CD4-positive, alpha-beta T cell treated with Interleukin-2 at 100 ng/mL for 4 hours (primary cell): ENCODE measurements at regions not wholly inside any gene's neighbourhood (a gene's known extent, or its start where the extent isn't known, plus 50 kb on each side); places are given as distances from the start of the nearest gene placed in this dataset.
A peak's percentile ranks its signal among the peaks of the same experiment; 100 is the strongest.

Experiments used
- DNase-seq: peaks from one replicate; pipeline ENCODE4 v3.0.0-alpha.2; 2020; ENCODE audit warnings: low spot score

GRCh38 chr20:52484438-52484837 lies 292.9 kb upstream of the ZFP64 start:
- no peak for DNase-seq

GRCh38 chr20:52483382-52483781 lies 291.8 kb upstream of the ZFP64 start:
- DNase-seq = no peak

- no peak for DNase-seq
Observed at GRCh38 chr20:52482044-52482443, 290.5 kb upstream of the ZFP64 start.

DNA sequence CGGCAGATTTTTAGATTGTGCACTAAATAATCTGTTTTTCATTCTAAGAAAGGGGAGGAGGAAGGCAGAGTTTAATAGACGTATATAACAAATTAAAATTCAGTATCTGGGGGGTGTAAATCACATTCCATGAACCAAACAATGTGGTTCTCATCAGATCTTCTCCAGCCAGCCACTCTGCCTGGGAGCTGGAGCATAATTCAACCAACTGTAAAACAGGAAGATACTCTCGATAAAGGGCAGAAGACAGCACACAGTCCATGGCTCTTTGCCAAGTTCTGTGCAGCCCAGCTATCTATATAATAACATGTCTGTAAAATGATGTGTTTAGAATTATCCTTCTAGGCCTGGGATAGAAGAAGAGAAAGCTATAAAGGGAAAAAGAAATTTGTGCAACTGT lies 289.9 kb upstream of the ZFP64 start:
- DNase-seq = no peak

DNA sequence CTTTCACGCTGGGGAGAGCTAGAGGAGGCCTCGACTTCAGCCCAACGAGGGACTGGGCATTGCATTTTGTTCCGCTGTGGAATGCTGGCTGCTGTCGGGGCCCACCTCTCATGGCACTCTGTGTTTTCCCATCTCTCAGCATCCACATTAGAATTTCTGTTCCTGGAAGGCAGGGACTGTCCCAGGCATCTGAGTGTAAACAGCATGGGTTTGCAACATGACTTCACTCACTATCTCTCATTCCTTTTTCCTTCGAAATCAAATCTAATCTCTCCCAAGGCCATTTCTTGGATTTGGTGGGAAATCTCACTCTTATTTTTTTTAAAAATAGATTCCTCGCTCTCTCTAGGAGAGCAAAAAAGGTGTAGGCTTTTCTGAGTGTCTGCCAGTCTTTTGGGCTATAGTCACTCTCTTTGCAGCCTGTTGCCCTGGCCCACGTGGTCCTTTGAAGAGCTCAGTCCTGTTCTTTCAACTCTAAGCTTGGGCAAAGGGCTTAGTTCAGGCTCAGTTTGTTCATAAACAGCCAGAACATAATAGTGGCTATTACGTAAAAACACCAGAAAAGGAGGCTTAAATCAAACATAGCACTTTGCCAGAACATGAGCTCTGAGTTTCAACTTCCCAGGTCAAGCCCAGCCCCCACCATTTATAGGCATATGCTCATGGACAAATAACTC lies 284.6 kb upstream of the ZFP64 start:
- DNase-seq = no peak

DNA sequence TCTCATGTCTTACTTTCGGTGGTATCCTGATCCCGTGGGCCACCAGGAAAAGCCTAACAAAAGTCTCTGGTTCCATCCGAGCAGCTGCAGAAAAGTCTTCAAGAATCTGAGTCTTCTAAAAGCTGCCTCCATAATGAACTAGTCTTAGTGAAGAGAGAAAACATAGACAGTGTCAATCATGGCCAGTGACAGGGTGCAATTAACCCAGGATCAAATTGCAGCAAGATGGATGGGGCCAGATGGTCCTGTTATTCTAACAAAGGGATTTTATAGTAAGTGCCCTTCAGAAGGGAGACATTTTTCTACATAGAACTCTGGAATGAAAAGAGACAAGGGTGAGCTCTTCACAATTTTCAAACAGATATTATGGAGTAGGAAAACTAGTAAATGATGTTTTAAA lies 281.6 kb upstream of the ZFP64 start:
- no peak for DNase-seq

- no peak for DNase-seq
Observed at GRCh38 chr20:52470561-52470960, 279.0 kb upstream of the ZFP64 start.

DNA sequence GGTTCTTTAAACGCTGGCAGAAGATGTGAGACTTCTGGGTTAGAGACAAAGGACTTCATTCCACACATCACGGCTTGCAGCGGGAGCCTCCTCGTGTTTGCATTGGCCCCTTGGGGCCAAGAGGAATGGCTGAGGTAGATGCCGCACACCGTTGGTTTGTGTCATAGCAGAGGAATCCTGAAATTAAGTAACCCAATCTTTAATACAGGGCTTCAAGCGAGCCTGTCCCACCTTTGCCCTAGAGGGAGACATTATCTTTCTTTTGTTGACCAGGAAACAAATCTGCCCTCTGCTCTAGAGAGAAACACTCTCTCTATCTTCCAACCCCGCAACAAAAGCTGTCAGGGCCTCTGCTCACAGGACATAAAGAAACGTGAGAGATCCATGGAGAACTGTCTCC lies 277.5 kb upstream of the ZFP64 start:
- no peak for DNase-seq

GRCh38 chr20:52465991-52466390 lies 274.4 kb upstream of the ZFP64 start:
- DNase-seq = no peak

GRCh38 chr20:52461582-52461981 lies 270.0 kb upstream of the ZFP64 start:
- no peak for DNase-seq

GRCh38 chr20:52459150-52459549 lies 267.6 kb upstream of the ZFP64 start:
- no peak for DNase-seq

DNA sequence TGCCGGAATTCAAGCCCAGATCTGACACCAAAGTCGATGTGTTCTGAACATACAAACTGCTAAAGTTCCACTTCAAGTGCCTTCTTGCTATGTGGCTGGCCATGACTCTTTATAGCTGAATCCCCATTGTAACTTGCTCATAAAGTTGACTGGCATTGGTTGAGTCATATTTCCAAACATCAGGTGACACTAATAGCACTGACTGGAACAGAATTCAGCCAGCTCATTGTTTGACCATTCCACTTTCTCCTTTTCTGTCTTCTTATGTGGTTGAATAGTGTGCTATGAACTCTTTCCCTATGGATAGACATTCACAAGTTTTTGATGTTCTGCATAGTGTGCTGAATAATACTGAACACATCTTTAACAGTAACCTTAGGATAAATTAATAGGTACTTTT lies 266.2 kb upstream of the ZFP64 start:
- no peak for DNase-seq

DNA sequence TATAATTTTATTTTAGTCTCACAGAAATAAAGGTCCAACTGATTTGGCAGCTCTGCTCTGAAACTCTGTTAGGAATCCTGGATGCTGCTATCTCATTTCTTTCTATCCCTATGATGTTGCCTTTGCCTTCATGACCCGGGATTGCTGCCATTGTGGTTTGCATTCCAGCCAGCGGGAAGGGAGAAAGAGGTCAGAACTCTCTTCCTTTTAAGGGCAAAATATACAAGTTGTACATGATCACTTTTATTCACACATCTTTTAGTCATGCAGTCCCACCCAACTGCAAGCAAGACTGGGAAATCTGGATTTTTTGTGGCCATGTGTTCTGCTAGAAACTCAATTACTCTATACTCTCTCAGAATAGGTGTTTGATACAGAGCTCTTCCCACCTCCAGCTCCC lies 263.1 kb upstream of the ZFP64 start:
- no peak for DNase-seq

- DNase-seq = no peak
Observed at GRCh38 chr20:52448513-52449232, 257.1 kb upstream of the ZFP64 start.

DNA sequence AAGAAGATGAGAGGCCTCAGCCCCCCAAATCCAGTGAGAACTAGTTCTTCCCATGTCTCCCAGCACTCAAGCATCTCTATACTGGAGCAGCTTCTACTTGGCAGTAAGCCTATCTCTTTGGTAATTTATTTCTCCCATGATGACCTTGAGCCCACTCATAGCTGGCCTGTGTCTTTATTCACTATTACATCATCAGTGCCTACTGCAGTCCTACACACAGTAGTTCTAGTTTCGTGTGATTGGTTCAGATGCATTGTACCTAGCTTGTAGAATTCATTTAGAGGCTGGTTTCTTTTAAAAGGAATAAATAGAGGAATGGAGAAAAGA lies 255.6 kb upstream of the ZFP64 start:
- DNase-seq = no peak

DNA sequence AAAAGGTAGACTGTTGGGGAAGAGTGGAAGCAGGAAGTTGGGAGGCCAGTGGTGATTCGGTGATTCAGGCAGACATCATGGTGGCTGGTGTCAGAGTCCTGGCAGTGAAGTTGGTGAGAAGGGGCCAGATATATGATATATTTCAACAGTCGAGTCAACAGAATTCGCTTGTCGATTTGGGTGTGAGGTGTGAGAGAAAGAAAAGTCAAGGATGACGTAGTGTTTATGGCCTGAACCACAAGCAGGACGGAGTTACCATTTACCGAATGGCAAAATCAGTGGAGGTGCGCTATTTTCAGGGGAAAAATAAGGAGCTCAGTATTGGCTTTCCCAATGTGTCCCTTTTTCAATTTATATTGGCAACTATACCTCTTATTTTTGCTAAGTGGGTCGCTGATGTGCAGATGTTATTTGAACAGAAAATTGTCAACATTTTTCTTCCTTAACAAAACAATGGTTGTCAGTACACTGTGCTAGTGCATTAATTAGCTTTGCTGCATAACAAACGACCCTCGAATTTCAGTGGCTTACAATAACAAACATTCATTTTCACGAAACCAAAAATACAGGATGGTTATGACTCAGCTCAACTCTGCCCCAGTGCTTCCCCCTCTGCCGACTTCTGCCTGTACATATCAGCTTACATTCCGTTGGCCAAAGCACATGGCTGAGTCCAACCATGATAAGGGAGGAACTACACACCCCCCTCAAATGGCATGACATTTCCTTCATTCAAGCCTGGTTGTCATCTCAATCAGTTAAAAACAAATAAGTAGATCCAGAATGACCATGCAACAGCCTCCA lies 255.0 kb upstream of the ZFP64 start:
- no peak for DNase-seq

GRCh38 chr20:52444455-52444854 lies 252.9 kb upstream of the ZFP64 start:
- DNase-seq = no peak

DNA sequence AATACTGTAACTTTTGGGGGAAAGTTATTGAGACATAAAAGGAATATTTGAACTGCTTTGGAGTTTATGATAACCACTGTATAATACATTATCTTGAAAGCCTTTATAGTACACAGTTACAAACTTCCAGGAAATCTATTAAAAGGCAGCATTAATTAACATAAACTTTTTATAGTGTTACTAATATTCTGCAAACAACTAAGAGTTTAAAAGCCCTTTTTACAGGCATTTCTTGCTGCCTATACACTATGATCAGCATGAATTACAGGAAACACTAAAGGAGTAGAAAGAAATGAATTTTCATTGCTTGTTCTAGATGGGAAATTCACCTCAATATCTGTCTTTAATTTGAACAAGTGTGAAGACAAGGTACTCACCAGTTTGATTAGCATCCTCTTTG lies 252.3 kb upstream of the ZFP64 start:
- DNase-seq = no peak

GRCh38 chr20:52441710-52442109 lies 250.1 kb upstream of the ZFP64 start:
- DNase-seq = no peak

GRCh38 chr20:52439375-52439774 lies 247.8 kb upstream of the ZFP64 start:
- no peak for DNase-seq

DNA sequence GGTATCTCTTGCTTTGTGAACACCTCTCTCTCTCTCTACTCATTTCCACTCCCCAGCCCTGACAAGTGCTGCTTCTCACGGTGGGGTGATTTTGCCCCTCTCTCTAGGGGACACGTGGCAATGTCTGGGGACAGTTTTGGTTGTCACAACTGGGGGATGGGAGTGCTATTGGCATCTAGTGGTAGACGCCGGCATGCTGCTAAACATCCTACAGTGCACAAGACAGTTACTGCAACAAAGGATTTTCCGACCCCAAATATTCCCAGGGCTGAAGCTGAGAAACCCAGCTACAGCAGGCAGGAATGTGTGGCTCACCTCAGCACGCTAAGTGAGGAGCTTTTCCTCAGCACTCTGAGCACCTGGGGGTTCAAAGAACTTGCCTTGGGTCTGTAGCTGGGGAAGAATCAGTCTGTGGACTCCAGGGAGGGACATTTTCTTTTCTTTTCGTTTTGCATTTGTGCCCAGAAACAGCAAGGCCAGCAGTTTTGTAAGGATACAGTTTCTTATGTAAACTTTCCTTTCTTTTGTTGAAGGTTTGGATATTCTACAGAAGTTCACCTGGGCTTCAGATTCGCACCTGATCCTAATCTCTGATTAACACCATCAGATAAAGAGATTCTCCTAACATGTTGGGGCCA lies 246.9 kb upstream of the ZFP64 start:
- peak; percentile 38 for DNase-seq

DNA sequence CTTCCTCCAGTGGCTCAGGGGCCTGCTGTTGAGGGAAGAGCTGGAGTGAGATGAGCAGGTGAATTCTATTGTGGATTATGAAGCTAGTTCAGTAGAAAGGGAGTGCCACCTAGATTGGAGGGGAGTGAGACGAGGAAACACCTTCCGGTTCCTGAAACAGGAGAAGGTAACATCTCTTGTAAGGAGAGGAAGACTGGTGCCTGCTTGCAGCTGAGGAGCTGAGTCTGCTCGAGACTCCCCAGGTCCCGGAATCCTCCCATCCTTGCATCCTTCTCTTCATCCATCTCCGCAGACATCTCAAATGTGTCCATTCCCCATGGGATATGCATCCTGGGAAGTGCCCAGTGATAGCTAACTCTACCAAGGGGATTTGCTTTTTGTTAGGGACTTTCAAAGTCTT lies 242.9 kb upstream of the ZFP64 start:
- DNase-seq = no peak

DNA sequence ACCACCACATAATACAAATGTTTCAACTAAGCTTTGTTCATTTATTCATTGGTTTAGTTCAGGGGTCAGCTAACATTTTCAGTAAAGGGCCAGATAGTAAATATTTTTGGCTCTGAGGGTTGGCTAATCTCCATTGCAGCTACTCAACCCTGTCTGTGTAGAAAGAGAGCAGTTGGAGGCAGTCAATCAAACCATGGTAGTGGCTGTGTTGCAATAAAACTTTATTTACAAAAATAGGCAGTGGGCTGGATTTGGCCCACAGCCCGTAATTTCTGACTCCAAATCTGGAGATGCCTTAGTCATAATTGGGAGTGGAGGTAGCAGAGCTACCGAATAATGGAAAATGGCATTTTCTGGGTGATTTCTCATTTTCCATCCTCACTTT lies 242.5 kb upstream of the ZFP64 start:
- no peak for DNase-seq
